PC-3 (cell line): ENCODE measurements at regions not wholly inside any gene's neighbourhood (a gene's known extent, or its start where the extent isn't known, plus 50 kb on each side); places are given as distances from the start of the nearest gene placed in this dataset.

Experiments
- CTCF ChIP-seq: fragments of 300-600 bp; sonication (generic); conservative IDR thresholded peaks from 2 replicates; pipeline ENCODE4 v1.5.1; 2017; ENCODE audit warnings: antibody characterized with exemption, low read depth, mild to moderate bottlenecking, low read length
- EZH2 ChIP-seq: fragments of 300-600 bp; sonication (generic); IDR thresholded peaks from one replicate; pipeline ENCODE4 v1.6.1; 2017; ENCODE audit warnings: antibody characterized with exemption, mild to moderate bottlenecking, low read length; ENCODE audit not compliant: unreplicated experiment
- EZH2phosphoT487 ChIP-seq: fragments of 300-600 bp; sonication (generic); IDR thresholded peaks from 2 replicates; pipeline ENCODE4 v1.6.1; 2018; ENCODE audit warnings: mild to moderate bottlenecking, antibody characterized with exemption, low read length, borderline replicate concordance

- no peak for TF ChIP-seq CTCF
- TF ChIP-seq EZH2phosphoT487 = no peak
- no peak for TF ChIP-seq EZH2
Measured at GRCh38 chr3:31302343-31302742, 230.4 kb upstream of the STT3B start.
